ENCODE measurements at regions not wholly inside any gene's neighbourhood (a gene's known extent, or its start where the extent isn't known, plus 50 kb on each side); places are given as distances from the start of the nearest gene placed in this dataset.

GRCh38 chr6:103236923-103237322, 1622.8 kb downstream of the HACE1 start:
- peak; percentile 23 for DNase-seq

- DNase-seq, result no peak
Observed at GRCh38 chr6:103231181-103231580, 1628.5 kb downstream of the HACE1 start.

GRCh38 chr6:103215847-103216246, 1643.9 kb downstream of the HACE1 start:
- DNase-seq, result peak; percentile 39

GRCh38 chr6:103210686-103211085, 1649.0 kb downstream of the HACE1 start:
- no peak for DNase-seq

GRCh38 chr6:103198386-103198785, 1661.3 kb downstream of the HACE1 start:
- no peak for DNase-seq

GRCh38 chr6:103193413-103193812, 1666.3 kb downstream of the HACE1 start:
- no peak for DNase-seq

GRCh38 chr6:103191391-103192093, 1668.2 kb downstream of the HACE1 start:
- DNase-seq, result no peak

- DNase-seq, result no peak
Observed at GRCh38 chr6:103184776-103185175, 1674.9 kb downstream of the HACE1 start.

- DNase-seq, result no peak
Observed at GRCh38 chr6:103183831-103184411, 1675.8 kb downstream of the HACE1 start.

GRCh38 chr6:103178193-103178592, 1681.5 kb downstream of the HACE1 start:
- no peak for DNase-seq

GRCh38 chr6:103177791-103178190, 1681.9 kb downstream of the HACE1 start:
- DNase-seq, result no peak

GRCh38 chr6:103175056-103175455, 1684.7 kb downstream of the HACE1 start:
- no peak for DNase-seq

- DNase-seq, result no peak
Observed at GRCh38 chr6:103167345-103168071, 1692.2 kb downstream of the HACE1 start.

GRCh38 chr6:103154779-103155572, 1704.7 kb downstream of the HACE1 start:
- DNase-seq, result no peak

- no peak for DNase-seq
Observed at GRCh38 chr6:103153016-103153415, 1706.7 kb downstream of the HACE1 start.

- no peak for DNase-seq
Observed at GRCh38 chr6:103142902-103143301, 1716.8 kb downstream of the HACE1 start.

GRCh38 chr6:103140308-103141027, 1719.3 kb downstream of the HACE1 start:
- no peak for DNase-seq

GRCh38 chr6:103139377-103139776, 1720.3 kb downstream of the HACE1 start:
- no peak for DNase-seq

GRCh38 chr6:103124471-103124870, 1731.0 kb downstream of the GRIK2 start:
- no peak for DNase-seq

- DNase-seq, result peak; percentile 88
Observed at GRCh38 chr6:103122766-103123601, 1729.5 kb downstream of the GRIK2 start.

- DNase-seq, result no peak
Observed at GRCh38 chr6:103119056-103119455, 1725.5 kb downstream of the GRIK2 start.

GRCh38 chr6:103114582-103114981, 1721.1 kb downstream of the GRIK2 start:
- DNase-seq, result no peak
